Astrocyte of the spinal cord (primary cell): ENCODE measurements at regions not wholly inside any gene's neighbourhood (a gene's known extent, or its start where the extent isn't known, plus 50 kb on each side); places are given as distances from the start of the nearest gene placed in this dataset.

Experiments
- DNase-seq: peaks from one replicate; pipeline ENCODE4 v3.0.0; 2011; ENCODE audit warnings: low read depth, low spot score
- H3K4me3 ChIP-seq: 2 replicates; pipeline ENCODE4 v1.5.1; 2011; ENCODE audit warnings: low read depth, mild to moderate bottlenecking, low read length, moderate library complexity
- CTCF ChIP-seq: IDR thresholded peaks from 2 replicates; pipeline ENCODE4 v1.5.1; 2012; ENCODE audit warnings: low read depth, mild to moderate bottlenecking, low read length, inconsistent platforms
- in situ Hi-C: cut with HindIII; loops from 2 replicates; pipeline ENCODE4 v1.10.0; 2017; ENCODE audit warnings: low sequenced_read_pairs

- H3K4me3 ChIP-seq: no peak overlapping the region
- in situ Hi-C loops: no loop called here
- no peak for TF ChIP-seq CTCF
- DNase-seq: no peak
Measured at GRCh38 chr7:114843102-114843501, 78.8 kb upstream of the MDFIC start.

DNA sequence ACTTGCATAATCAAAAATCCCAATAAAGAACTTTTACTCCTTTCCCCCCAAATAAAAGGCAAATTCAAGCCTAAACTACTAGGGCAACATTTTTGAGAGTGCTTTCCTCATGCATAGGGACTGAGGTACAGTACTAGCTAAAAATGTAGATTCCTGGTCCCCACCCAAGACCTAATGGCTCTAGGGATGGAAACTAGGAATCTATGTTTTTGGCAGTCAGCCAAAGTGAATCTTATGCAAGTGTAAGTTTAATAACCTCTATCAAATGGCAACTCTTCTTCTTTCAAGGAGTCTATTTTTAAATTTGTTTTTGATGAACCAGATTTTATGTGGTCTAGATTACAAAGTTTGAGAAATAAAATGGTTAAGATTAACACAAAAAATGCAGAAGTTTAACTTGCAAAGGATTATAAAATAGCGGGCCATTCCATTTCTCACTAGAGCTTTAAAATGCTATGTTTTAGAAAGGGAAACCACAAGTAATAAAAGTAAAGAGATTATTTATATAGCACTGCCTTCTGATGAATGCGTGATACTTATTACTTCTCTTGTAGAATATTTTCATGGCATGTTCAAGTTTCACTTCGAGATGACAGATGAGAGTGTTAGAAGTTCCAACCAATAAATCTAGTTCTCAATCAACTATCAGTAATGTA lies 70.4 kb upstream of the MDFIC start:
- DNase-seq: no peak
- TF ChIP-seq CTCF: no peak
- H3K4me3 ChIP-seq: no peak overlapping the region
- in situ Hi-C loops: no loop called here

DNA sequence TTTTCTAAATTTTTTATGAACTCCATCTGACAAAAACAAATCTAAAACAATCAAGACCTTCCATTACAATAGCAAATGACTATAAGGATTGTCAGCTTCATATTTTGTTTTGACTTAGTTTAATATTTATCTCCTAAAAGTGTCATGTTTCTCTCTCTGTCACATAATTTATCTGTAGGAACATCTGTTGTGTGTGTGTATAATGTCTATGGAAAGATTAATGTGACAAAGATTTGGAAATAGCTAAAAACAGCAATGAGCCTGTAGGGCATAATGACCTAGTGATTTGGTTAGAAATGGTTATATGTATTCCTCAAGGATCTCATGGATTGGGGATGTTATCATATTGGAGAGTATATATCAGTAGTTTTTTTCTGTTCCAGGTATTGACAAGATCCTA lies 69.6 kb upstream of the MDFIC start:
- TF ChIP-seq CTCF: no peak
- in situ Hi-C loops: no loop called here
- DNase-seq: no peak
- no peak overlapping the region for H3K4me3 ChIP-seq

GRCh38 chr7:114853189-114853588 lies 68.7 kb upstream of the MDFIC start:
- no peak overlapping the region for H3K4me3 ChIP-seq
- in situ Hi-C loops: no loop called here
- DNase-seq: no peak
- TF ChIP-seq CTCF: no peak

DNA sequence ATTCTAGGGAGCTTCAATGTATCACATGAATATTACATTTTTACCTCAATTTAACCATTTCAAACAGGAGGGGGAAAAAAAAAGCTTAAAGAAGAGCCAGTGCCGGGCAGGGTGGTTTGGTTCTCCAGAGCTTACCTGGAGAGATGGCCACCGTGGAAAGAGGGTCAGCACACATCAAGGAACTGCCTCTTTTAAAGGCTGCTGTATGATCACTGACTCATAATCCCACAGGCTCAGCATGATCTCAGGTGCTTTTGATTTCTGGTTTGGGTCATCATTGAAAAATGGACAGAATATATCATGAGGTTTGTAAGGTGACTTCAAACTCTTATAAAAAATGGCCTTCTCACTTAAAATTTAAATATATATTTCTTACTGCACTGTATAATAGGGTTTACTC lies 67.5 kb upstream of the MDFIC start:
- no peak overlapping the region for H3K4me3 ChIP-seq
- DNase-seq: no peak
- in situ Hi-C loops: no loop called here
- no peak for TF ChIP-seq CTCF

- in situ Hi-C loops: no loop called here
- no peak for DNase-seq
- TF ChIP-seq CTCF: no peak
- H3K4me3 ChIP-seq: no peak overlapping the region
Measured at GRCh38 chr7:114856625-114857024, 65.3 kb upstream of the MDFIC start.

GRCh38 chr7:114857605-114858004 lies 64.3 kb upstream of the MDFIC start:
- in situ Hi-C loops: no loop called here
- H3K4me3 ChIP-seq: no peak overlapping the region
- DNase-seq: no peak
- no peak for TF ChIP-seq CTCF
